HL-60 (cell line): ENCODE measurements at regions not wholly inside any gene's neighbourhood (a gene's known extent, or its start where the extent isn't known, plus 50 kb on each side); places are given as distances from the start of the nearest gene placed in this dataset.

ENCODE experiments used
- TF ChIP-seq, protein P1 (sequence below): IDR thresholded peaks from one replicate; pipeline ENCODE4 v1.5.1; 2011; ENCODE audit warnings: low read length, control low read depth, inconsistent platforms; ENCODE audit not compliant: insufficient read depth
- TF ChIP-seq, protein P2 (sequence below): IDR thresholded peaks from 2 replicates; pipeline ENCODE4 v1.6.1; 2012; ENCODE audit warnings: low read depth; ENCODE audit not compliant: insufficient replicate concordance

DNA sequence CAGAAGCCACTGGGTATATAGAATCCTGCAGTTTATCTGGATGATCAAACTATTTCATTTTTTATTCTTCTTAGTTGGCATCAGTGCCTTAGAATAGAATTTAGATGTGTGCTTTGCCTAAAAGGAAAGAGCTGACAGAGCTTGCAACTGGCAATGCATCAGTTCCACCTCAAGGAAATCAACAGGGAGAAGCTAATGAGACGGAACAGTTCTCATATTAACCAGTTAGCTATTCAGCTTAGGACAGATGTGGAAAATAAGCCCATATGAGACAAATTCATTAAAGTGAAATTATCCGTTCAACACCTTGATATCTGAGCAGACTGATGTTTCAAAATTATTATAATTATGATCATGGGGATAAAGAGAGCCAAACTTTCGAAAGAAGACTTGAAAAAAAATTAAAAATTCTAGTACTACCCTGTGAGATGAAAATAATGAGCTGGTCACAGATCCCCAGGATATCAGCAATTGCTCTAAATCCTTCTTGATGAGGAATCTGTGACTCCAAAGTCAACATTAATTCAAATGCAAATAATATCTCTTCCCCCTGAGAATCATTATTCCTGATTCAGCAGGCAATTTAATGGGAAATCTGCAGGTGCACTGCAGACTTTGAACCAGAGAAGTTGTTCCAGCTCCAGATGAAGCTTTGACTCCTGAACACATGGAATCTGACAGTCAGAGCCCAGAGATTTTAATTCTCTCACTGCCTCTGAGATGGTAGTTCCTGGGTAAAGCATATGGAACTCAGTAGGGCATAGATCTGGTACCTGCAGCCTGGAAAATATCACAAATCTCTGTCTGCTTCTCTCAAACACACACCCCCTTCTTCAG is 486.8 kb downstream of the FOXO1 start:
- TF ChIP-seq, protein P1, sequence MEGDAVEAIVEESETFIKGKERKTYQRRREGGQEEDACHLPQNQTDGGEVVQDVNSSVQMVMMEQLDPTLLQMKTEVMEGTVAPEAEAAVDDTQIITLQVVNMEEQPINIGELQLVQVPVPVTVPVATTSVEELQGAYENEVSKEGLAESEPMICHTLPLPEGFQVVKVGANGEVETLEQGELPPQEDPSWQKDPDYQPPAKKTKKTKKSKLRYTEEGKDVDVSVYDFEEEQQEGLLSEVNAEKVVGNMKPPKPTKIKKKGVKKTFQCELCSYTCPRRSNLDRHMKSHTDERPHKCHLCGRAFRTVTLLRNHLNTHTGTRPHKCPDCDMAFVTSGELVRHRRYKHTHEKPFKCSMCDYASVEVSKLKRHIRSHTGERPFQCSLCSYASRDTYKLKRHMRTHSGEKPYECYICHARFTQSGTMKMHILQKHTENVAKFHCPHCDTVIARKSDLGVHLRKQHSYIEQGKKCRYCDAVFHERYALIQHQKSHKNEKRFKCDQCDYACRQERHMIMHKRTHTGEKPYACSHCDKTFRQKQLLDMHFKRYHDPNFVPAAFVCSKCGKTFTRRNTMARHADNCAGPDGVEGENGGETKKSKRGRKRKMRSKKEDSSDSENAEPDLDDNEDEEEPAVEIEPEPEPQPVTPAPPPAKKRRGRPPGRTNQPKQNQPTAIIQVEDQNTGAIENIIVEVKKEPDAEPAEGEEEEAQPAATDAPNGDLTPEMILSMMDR = no peak
- TF ChIP-seq, protein P2, sequence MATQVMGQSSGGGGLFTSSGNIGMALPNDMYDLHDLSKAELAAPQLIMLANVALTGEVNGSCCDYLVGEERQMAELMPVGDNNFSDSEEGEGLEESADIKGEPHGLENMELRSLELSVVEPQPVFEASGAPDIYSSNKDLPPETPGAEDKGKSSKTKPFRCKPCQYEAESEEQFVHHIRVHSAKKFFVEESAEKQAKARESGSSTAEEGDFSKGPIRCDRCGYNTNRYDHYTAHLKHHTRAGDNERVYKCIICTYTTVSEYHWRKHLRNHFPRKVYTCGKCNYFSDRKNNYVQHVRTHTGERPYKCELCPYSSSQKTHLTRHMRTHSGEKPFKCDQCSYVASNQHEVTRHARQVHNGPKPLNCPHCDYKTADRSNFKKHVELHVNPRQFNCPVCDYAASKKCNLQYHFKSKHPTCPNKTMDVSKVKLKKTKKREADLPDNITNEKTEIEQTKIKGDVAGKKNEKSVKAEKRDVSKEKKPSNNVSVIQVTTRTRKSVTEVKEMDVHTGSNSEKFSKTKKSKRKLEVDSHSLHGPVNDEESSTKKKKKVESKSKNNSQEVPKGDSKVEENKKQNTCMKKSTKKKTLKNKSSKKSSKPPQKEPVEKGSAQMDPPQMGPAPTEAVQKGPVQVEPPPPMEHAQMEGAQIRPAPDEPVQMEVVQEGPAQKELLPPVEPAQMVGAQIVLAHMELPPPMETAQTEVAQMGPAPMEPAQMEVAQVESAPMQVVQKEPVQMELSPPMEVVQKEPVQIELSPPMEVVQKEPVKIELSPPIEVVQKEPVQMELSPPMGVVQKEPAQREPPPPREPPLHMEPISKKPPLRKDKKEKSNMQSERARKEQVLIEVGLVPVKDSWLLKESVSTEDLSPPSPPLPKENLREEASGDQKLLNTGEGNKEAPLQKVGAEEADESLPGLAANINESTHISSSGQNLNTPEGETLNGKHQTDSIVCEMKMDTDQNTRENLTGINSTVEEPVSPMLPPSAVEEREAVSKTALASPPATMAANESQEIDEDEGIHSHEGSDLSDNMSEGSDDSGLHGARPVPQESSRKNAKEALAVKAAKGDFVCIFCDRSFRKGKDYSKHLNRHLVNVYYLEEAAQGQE = no peak
